ENCODE measurements at regions not wholly inside any gene's neighbourhood (a gene's known extent, or its start where the extent isn't known, plus 50 kb on each side); places are given as distances from the start of the nearest gene placed in this dataset.

DNA sequence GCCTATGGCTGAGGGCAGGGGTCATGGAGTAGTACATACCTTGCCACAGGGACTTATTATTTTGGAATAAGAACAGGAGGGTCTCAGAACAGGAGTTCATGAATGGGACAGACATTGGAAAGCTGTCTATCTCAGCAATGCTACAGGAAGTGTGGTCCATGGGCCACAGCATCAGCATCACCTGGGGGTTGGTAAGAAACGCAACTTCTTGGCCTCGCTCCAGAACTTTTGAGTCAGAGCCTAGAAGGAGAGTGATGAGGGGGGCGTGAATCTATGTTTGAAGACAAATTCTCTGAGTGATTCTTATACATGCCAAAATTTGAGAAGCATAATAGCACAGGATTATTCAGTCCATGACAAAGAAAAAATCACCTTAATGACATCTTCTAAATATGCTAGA lies 156.6 kb downstream of the RPAP3 start:
- Histone ChIP-seq H3K4me1 (no peaks in the 10 kb centered on the region), H3K9me3 (peaks cover 0 to 6% (median 0%) of the 10 kb centered on the region in 3 donors), H3K27ac (no peak overlapping the region), H3K4me3 (no peak overlapping the region), H3K27me3 (no peaks in the 10 kb centered on the region), H3K36me3 (replicated peaks in 1 of 2; ENCODE audit: insufficient read depth in 1 of 2, low read depth in 2 of 2) (no peaks in the 10 kb centered on the region)
- intact Hi-C loops (cut with DNase I), result no loop called here
- TF ChIP-seq POLR2A (IDR thresholded peaks at IDR 0.05), result no peak
- TF ChIP-seq, protein P1, sequence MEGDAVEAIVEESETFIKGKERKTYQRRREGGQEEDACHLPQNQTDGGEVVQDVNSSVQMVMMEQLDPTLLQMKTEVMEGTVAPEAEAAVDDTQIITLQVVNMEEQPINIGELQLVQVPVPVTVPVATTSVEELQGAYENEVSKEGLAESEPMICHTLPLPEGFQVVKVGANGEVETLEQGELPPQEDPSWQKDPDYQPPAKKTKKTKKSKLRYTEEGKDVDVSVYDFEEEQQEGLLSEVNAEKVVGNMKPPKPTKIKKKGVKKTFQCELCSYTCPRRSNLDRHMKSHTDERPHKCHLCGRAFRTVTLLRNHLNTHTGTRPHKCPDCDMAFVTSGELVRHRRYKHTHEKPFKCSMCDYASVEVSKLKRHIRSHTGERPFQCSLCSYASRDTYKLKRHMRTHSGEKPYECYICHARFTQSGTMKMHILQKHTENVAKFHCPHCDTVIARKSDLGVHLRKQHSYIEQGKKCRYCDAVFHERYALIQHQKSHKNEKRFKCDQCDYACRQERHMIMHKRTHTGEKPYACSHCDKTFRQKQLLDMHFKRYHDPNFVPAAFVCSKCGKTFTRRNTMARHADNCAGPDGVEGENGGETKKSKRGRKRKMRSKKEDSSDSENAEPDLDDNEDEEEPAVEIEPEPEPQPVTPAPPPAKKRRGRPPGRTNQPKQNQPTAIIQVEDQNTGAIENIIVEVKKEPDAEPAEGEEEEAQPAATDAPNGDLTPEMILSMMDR (IDR thresholded peaks at IDR 0.05), result no peak
- 73 to 78% methylated on average over 3 of the region's 3 CpGs for WGBS, 2 donors
- ATAC-seq (no peak), DNase-seq (no peak)

DNA sequence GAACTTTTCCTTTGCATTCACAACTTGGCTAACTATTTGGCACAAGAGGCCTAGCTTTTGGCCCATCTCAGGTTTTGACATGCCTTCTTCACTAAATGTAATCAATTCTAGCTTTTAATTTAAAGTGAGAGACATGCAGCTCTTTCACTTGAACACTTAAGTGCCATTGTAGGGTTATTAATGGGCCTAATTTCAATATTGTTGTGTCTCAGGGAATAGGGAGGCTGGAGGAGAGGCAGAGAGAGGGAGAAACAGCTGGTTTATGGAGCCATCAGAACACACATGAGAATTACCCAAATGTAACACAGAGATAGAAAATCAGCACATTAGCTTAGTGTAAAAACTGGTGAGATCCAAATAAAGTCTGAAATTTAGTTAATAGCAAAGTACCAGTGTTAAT lies 157.4 kb downstream of the RPAP3 start:
- Histone ChIP-seq H3K36me3 (replicated peaks in 1 of 2; ENCODE audit: insufficient read depth in 1 of 2, low read depth in 2 of 2) (no peaks in the 10 kb centered on the region), H3K9me3 (peaks cover 0 to 5% (median 0%) of the 10 kb centered on the region in 3 donors), H3K4me1 (no peaks in the 10 kb centered on the region), H3K27ac (no peak overlapping the region), H3K27me3 (no peaks in the 10 kb centered on the region), H3K4me3 (no peak overlapping the region)
- TF ChIP-seq, protein P1 (IDR thresholded peaks at IDR 0.05), result no peak
- no peak for TF ChIP-seq POLR2A (IDR thresholded peaks at IDR 0.05)
- ATAC-seq, result no peak
- intact Hi-C loops (cut with DNase I), result no loop called here
- DNase-seq, result no peak

DNA sequence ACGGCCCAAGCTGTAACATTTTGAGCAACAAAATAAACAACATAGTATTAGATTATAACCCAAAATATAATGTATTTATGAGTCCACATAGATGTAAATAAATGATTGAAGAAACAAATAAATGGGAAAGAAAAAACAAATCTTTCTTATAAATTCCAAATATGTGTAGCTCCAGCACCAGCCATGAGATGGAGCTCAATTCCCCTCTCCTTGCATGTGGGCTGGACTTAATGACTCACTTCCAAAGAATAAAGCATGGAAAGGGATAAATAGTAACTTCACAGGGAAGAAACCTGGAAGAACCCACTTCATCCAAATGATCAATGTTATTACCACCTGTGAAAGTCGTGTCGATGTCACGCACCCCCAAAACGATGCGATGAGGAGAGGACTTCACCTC lies 158.8 kb downstream of the RPAP3 start:
- no peaks in the 10 kb centered on the region for H3K36me3 ChIP-seq (replicated peaks in 1 of 2; ENCODE audit: insufficient read depth in 1 of 2, low read depth in 2 of 2)
- 76 to 84% methylated on average over 6 of the region's 6 CpGs for WGBS, 2 donors
- intact Hi-C loops (cut with DNase I), result no loop called here

DNA sequence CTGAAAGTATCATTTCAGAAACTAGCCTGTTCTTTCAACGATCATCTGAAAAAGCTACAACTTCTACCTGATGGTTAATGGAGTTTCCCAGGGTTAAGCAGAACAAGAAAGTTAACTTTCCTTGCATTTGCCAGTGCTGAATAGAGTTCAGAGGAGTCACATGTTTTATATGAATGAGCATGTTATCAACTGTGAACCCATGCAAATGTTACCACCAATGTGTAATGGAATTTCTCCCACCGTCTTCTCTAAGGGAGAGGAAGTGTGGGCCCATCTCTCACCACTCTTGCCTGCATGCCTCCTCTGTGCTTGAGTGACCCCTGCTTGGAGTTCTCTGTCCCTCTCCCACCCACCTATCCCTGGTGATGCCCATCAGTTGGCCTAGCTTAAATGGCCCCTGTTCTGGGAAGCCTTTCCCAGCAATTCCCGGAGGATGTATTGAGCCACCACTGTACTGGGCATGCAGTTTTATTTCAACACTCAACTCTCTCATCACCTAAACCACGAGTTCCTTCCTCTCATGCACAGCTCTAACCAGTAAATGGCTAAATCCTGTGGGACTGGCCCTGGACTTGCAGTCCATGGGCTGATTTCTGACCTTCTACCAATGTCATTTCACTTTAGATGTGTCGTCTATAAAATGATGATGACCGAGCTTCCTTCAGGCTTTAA lies 159.8 kb downstream of the RPAP3 start:
- Histone ChIP-seq H3K36me3 (replicated peaks in 1 of 2; ENCODE audit: insufficient read depth in 1 of 2, low read depth in 2 of 2) (no peaks in the 10 kb centered on the region), H3K4me3 (no peak overlapping the region), H3K27me3 (no peaks in the 10 kb centered on the region), H3K27ac (no peak overlapping the region), H3K9me3 (no peaks in the 10 kb centered on the region), H3K4me1 (no peaks in the 10 kb centered on the region)
- ATAC-seq (no peak), DNase-seq (no peak)
- WGBS, 2 donors, result 64 to 82% methylated on average over 6 of the region's 6 CpGs
- TF ChIP-seq, protein P1 (IDR thresholded peaks at IDR 0.05), result no peak
- TF ChIP-seq POLR2A (IDR thresholded peaks at IDR 0.05), result no peak
- intact Hi-C loops (cut with DNase I), result no loop called here

More for the DNA sequence above, 158.8 kb downstream of the RPAP3 start:
- ATAC-seq (no peak), DNase-seq (no peak)
- no peak for TF ChIP-seq POLR2A (IDR thresholded peaks at IDR 0.05)
- TF ChIP-seq, protein P1 (IDR thresholded peaks at IDR 0.05), result no peak
- Histone ChIP-seq H3K9me3 (no peaks in the 10 kb centered on the region), H3K4me1 (no peaks in the 10 kb centered on the region), H3K4me3 (no peak overlapping the region), H3K27ac (no peak overlapping the region), H3K27me3 (no peaks in the 10 kb centered on the region)

DNA sequence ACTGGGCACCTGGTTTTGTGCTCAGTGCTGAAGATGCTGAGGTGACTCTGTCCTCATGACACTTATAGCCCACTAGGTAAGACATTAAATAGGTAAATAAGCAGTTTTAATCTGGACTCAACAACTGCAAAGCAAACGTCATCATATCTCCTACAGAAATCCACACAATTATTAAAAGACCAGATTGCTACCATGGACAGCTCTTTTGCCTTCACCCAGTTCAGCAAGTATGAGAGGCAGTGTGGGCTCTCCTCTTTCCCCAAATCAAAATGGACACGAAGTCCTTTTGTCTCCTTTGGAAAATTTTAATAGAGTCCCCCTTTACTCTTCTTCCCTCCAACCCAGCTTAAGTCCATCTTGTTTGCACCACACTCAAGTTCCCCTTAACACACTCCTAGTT lies 171.1 kb downstream of the RPAP3 start:
- no peak overlapping the region for H3K4me3 ChIP-seq
- intact Hi-C loops (cut with DNase I), result no loop called here
- no peaks in the 10 kb centered on the region for H3K9me3 ChIP-seq
- H3K27ac ChIP-seq, result no peak overlapping the region
- no peaks in the 10 kb centered on the region for H3K36me3 ChIP-seq (replicated peaks in 1 of 2; ENCODE audit: insufficient read depth in 1 of 2, low read depth in 2 of 2)
- ATAC-seq (no peak), DNase-seq (no peak)
- 5 to 12% methylated on average over 2 of the region's 2 CpGs for WGBS, 2 donors
- no peaks in the 10 kb centered on the region for H3K4me1 ChIP-seq
- no peaks in the 10 kb centered on the region for H3K27me3 ChIP-seq
- TF ChIP-seq, protein P1 (IDR thresholded peaks at IDR 0.05), result no peak
- no peak for TF ChIP-seq POLR2A (IDR thresholded peaks at IDR 0.05)
